GM18499 (cell line): ENCODE measurements at regions not wholly inside any gene's neighbourhood (a gene's known extent, or its start where the extent isn't known, plus 50 kb on each side); places are given as distances from the start of the nearest gene placed in this dataset.
"Not testable (repeated sequence)": the region's sequence is repeated elsewhere in the genome, so short reads cannot be mapped to it uniquely, and the experiment has no call there.

Source experiments
- ATAC-seq: cut with Tn5 transposase; IDR thresholded peaks from one replicate; pipeline ENCODE4 v1.9.1; 2021; ENCODE audit warnings: moderate number of reproducible peaks; ENCODE audit not compliant: insufficient read depth, unreplicated experiment

DNA sequence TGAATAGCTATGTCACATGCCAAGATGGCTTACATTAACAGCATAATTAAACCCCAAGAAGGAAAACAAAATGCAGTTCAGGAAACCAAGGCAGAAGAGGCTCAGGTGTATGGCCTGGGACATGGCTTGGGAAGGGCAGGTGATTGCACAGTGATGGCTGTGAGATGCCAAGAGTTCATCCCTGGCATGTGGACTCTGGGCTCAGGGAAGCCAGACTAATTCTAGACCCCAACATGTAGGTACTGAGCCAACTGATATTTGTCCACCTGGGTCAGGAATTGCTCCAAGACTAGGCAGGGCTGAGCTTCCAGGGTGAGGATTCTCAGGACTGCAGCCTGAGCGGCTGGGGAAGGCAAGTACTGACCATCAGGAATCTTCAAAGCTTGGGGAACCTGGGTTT lies 218.4 kb upstream of the PIK3R1 start:
- no peak for ATAC-seq

DNA sequence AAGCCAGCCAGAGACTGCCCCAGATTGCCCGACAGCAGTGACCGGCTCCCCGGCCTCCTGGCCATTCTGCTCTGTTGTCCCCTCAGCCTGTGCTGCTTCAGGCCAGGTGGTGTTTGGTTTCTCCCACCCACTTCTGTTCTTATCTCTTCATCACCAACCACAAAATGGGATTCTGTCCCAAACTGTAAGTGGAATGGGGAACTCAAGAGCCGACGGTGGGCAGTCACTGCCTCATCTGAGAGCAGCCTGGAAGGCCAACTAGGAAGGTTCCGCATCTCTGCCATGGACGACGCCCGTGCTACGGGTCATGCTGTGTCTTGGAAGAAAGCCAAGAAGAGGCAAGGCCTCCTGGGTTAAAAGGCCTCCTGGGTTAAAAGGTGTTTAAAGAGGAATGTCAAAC lies 219.0 kb upstream of the PIK3R1 start:
- no peak for ATAC-seq

DNA sequence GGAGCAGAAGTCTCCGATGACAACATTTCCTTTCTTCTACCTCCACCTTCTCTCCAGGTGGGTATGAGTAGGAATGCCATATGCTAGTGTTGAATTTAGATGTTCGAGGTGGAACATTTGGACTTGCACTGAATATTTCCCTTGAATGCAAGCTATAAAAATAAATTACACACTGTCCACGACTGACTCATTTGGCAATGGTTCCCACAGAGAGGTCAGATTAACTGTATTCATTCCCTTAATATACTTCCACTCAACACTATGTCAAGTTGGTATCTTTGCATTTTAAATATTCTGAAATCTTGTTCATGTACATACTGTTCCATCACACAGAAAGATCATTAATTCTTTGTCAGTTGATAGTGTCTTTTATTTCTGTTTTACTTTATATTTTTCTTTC lies 222.6 kb upstream of the PIK3R1 start:
- no peak for ATAC-seq

DNA sequence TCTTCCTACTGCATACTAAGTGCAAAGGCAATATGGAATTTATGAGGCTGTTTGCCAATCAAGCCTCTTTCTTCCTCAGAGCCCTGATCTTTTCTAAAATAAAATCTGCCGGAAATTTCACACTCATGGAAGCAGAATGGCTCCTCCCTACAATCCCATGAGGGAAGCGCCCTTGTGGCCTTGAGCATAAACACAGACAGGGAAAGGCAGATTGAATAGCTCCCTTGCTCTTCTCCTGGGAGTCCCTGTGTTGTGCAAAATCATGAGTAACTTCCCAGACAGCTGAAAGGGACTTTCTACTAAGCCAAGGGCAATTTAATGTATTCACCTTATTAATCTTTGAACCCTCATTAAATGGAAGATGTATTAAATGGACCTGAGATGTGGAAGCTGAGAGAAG lies 226.1 kb upstream of the PIK3R1 start:
- no peak for ATAC-seq

DNA sequence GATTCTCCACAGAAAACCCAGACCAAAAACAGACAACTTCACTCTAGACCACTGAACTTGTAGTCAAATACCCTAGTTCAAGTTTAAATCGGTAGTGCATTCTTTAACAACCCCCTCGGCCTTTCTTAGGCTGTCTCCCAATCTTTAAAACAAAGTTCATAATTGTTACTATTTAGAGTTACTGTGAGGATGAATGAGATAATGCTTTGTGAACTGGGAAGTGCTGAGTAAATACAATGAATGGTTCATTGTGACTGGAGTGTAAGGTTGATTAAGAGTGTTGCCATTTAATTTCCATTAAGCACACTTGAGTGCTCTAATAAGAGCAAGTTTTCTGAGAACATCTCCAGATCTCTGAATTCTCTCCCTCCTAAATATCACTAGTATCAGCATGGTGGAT lies 228.8 kb upstream of the PIK3R1 start:
- ATAC-seq: no peak

DNA sequence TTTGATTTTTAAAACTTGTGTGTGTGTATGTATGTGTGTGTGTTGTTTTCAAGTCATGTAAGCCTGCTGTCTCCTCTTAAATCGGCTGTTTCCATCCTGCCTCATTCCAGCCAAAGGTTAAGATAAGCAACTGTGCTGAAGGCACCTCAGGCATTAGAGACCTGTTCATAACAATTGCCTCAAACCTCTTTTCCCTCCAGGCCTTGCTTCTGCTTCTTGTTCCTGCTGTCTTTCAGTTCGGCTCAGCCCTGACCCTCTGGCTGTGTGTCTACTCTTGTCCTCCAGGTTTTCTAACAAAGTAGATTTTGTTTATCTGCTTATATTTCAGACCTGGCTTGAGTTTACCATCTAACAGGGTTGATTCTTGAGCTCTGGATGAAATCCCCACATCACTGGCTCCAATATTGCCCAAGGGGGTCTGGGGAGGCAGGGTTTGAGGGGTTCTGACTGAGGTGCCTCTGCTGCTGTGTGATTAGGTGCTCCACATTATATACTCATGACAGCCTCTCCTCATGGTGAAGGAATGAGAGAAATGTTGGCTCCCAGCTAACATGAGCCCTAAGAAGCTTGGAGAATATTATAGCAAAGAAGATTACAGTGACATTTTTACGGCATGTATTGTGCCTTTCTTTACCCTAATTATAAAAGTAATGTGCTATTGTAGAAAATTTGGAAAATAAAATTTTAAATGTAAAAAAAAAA lies 229.7 kb upstream of the PIK3R1 start:
- no peak for ATAC-seq

DNA sequence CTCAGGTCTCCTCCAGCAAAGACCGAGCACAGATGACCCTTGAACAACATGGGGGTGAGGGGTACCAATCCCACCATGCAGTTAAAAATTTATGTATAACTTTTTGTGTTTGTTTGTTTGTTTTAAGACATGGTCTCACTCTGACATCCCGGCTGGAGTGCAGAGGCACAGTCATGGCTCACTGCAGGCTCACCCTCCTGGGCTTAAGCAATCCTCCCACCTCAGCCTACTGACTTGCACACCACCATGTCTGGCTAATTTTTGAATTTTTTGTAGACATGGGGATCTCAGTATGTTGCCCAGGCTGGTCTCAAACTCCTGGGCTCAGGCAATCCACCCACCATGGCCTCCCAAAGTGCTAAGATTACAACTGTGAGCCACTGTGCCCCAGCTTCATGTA lies 231.0 kb upstream of the PIK3R1 start:
- ATAC-seq: no peak

DNA sequence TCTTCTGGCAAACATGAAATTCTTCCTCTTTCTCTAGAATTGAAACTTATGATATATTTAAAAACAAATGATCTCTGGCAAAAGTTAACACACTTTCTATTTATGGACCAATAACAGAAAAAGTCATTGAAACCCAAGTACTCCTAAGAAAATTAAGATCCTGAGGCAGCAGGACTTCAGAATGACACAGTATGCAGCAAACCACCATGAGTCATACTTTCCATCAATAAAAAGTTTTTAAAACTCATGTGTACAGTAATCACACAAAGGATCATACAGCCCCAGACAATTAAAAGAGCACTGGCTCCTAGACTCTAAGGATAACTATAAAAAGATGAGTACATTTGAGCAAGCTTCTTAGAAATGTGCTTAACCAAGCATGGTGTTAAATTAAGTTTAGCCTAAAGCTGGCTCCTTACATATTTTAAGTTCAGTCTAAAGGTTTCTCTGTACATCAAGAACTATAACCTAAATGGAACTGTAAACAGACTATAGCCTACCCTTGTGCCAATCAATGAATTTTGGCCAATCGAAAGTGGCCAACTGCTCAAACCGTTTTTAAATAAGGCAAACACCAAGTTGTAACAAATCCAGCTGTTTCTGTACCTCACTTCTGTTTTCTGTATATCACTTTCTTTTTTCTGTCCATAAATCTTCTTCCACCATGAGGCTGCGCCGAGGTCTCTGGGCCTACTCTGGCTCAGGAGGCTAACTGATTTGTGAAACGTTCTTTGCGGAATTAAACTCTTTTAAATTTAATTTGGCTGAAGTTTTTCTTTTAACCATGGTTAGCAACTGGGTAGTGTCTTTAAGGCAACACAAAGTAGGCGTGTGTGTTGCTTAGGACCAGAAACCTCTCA lies 232.1 kb upstream of the PIK3R1 start:
- ATAC-seq: no peak

DNA sequence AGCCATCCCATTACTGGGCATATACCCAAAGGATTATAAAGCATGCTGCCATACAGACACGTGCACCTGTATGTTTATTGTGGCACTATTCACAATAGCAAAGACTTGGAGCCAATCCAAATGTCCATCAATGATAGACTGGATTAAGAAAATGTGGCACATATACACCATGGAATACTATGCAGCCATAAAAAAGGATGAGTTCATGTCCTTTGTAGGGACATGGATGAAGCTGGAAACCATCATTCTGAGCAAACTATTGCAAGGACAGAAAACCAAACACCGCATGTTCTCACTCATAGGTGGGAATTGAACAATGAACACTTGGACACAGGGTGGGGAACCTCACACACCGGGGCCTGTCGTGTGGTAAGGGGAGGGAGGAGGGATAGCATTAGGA lies 233.4 kb upstream of the PIK3R1 start:
- not testable (repeated sequence) for ATAC-seq

DNA sequence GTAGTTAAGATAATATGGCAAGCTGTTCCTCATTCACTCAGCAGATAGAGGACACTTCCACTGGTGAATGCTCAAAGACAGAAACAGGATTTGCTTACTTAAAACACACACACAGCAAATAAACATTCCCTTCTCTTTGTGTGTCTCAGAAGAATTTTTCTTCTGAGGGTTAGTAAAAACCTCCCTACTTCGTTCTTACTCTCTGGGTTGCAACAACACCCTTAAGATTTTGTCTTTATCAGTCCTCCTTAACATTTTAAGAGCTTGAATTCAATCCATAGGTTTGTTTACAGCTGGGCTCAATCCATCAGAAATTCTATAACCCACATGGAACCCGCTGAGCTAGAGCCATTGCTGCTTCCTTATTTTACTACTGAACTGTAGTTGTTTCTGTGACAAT lies 237.4 kb upstream of the PIK3R1 start:
- no peak for ATAC-seq

DNA sequence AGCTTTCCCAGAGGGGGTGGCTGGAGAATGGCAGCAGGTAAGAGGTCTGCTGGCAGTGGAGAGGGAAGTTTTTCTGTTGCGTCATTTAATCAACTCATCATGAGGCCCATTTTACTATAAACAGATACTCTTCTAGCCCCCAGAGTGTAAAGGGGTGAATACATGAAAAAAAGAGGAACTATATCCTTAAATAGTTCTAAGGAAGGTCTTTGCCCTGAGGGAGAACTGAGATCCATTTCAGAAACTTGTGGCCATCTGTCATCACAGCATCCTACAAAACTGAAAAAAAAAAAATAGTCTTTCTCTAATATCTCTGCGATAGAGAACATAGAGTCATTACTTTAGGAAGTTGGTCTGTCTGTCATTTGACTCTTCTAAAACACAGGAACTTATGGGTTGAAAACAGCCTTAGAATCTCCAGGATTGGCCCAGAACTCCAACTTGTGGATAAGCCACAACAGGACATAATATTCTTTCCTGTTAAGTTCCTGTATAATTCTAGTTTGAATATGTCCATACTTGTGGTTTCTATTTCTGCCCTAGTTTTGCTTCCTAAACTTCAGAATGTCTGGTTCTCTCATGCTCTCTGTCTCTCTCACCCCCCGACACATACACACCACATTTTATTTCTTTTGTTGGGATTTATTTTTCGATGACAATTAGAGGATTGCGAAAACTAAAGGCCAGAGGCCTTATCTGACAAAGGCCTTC lies 238.5 kb upstream of the PIK3R1 start:
- no peak for ATAC-seq

DNA sequence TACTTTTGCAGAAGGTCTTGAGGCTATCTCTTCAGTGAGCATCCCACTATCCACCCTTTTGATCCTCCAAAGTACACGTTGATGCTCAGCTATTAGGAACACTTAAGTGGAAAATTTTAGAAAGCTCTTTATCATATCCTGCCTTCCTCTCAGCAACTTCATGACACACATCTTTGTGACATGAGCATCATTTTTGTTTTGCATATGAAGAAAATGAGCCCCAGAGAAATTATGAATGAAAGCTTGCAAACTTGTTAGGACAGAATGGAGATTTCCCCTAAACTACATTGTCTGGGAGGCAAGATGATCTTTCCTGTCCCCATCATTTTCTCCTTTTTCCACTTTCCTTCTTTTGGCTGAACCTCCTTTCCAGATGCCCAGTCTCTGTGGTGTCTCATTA lies 239.4 kb upstream of the PIK3R1 start:
- ATAC-seq: no peak

DNA sequence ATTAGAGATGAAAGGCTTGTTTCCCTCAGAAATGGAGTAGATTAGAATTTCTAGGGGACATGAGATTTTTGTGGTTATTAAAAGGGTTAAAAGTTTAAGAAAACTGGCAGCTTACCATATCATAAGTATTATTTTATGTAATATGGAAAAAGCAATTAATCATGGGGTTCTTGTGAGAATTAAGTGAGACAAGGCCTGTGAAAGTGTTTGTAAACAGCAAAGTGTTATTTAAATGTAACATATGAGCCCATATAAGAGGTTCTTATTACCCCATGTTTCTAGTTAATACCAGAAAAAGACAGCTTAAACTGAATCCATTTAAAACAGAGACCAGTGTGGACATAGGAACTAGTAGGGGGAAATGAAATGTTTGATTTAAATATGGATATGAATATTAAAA lies 241.1 kb upstream of the PIK3R1 start:
- no peak for ATAC-seq

DNA sequence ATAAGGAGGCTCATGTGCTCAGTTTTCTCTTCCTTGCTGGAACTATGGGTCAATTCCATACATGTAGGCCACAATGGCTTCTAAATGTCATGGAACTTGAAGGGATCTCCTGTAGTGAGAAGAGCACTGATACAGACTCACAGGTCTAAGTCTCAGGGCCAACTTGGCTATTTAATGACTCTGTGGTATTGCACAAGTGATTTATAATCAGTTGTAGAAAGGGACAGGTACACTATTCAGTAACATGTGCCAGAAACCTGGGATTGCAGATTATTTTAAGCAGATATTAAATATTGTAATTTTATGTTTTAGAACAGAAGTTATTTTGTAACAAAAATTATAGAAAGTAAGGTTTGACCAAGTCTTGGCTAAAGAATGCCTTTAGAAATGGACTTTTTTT lies 241.5 kb upstream of the PIK3R1 start:
- ATAC-seq: no peak

DNA sequence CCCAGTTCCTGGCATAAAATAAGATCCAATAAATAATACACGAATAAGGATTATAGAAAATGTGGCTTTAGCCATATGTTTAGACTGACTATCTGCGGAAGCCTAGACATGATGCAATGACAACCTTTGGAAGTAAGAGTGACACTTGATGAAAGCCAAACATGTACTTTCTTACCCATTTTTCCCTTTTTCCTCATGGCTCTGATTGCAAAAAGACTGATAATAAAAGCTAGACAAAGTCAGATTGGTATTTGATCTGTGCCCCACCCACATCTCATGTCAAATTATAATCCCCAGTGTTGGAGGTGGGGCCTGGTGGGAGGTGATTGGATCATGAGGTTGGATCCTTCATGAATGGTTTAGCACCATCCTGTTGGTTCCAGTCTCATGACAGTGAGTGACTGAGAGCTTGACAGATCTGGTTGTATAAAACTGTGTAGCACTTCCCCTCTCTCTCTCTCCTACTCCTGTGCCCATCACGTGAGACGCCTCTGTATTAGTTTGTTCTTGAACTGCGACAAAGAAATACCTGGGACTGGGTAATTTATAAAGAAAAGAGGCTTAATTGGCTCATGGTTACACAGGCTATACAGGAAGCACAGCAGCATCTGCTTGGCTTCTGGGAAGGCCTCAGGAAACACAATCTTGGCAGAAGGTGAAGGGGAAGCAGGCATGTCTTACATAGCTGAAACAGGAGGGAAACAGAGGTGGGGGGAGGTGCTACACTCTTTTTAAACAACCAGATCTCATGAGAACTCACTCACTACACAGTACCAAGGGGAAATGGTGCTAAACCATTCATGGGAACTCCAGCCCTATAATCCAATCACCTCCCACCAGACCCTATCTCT lies 243.4 kb upstream of the PIK3R1 start:
- no peak for ATAC-seq

DNA sequence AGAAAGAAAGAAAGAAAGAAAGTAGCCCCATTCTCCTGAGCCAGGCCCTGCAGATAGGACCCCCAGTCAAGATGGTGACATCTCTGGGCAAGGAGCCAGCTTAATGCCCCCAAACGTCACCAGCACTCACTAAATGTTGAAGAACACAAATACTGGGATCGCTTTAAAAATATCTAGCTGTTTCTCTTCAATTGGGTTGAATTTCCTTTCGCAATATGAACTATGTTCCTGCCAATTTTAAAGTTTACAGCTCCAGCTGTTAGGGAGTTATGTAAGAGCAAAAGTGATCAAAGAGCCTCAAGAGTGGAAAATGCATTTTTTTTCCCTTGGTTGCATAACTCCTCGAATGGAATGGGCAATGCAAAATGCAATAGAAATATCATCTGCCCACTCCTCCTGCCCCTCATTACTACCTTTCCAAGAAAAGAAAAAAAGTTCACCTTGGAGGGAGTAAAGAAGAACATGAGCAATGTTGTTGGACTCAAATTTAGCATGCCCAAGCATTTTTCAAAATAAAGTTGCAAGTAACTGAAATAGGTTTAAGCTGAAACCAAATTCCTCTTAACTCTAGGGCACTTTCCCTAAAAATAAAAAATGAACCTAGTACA lies 244.2 kb upstream of the PIK3R1 start:
- no peak for ATAC-seq

DNA sequence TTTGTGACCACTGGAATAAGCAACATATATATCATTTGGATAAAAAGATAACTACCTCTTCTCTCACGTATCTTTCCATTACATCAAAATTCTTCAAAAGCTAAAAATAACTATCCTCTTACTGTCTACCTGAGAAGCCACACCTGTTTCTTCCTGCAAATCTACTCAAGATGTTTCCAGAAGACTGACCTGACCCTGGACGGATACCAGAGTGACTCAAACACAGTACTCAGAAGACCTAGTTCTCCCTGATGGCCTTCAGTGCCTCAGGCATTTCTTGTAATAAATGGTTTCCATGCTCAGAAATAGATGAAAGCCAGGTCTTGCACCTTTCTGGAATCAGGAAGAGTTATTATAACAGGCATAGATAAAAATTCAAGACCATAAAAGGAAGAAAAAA lies 245.9 kb upstream of the PIK3R1 start:
- ATAC-seq: no peak

DNA sequence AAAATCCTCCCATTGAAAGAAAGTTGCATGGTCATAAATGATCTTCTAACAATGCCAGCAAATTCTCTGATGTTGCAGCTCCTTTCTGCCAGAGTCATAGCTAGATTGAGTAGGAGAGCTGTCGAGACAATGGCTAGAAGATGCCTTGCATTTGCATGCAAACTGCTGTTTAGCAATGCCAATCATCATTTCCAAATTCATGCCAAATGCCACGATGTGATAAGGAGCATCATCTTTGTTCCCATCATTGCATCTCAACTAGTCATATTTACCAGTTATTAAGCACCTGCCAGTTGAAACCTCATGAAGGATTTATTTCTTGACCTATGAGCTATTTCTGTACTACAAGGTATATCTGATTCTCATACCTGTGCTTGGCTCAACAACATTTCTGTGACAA lies 246.4 kb upstream of the PIK3R1 start:
- no peak for ATAC-seq

DNA sequence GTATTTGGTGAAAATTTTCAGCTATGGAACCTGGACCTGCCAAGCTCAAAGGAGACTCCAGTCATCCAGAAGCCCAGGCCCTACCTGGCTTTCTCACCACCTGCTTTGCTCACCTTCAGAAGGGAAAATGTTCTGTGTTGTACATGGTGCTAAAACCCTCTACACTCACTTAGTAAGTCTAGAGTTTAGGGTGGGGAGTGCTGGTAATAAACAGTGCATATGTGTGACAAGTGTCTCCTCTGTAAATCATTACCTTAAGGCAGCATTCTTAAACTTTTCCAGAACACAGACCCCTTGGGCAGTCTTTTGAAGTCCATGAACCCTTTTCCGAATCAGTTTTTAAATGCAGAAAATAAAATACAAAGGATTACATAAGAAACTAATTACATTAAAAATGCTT lies 248.8 kb upstream of the PIK3R1 start:
- no peak for ATAC-seq

DNA sequence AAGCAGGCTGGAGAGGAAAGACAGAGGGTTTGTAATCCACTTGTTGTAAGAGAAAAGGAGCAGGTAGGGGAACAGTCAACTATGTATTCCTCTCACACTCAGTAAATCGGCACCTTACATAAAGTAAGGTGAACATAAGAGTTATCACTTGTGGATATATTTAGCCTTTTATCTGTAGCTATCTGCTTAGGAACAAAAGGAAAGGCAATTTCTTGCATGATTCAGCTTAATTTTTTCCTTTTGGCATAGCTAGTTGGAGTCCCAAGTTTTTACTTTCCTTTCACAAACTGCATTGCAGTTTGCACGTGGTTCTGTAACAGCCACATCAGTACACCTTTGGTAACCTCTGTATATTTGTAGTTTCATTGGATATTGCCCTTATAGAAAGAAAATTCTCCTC lies 250.9 kb upstream of the PIK3R1 start:
- ATAC-seq: no peak
